ENCODE measurements at regions not wholly inside any gene's neighbourhood (a gene's known extent, or its start where the extent isn't known, plus 50 kb on each side); places are given as distances from the start of the nearest gene placed in this dataset.

- Mint-ChIP-seq H3K9me3 (ENCODE audit: unreplicated experiment) (no peaks in the 10 kb centered on the region), H3K4me3 (ENCODE audit: unreplicated experiment) (no peak overlapping the region), H3K27ac (ENCODE audit: unreplicated experiment) (no peak overlapping the region), H3K27me3 (ENCODE audit: low read depth, unreplicated experiment) (no peaks in the 10 kb centered on the region), H3K36me3 (ENCODE audit: low read depth, unreplicated experiment) (no peaks in the 10 kb centered on the region), H3K4me1 (ENCODE audit: low read depth, unreplicated experiment) (no peaks in the 10 kb centered on the region)
- Histone ChIP-seq H2AFZ (ENCODE audit: low read depth, low read length) (no peak overlapping the region), H3K4me3 (ENCODE audit: insufficient read depth, low read depth, low read length) (no peak overlapping the region), H3K27me3 (ENCODE audit: insufficient read depth, low read length) (no peaks in the 10 kb centered on the region), H3K79me2 (ENCODE audit: insufficient read depth, low read length) (no peaks in the 10 kb centered on the region), H3K27ac (ENCODE audit: low read depth, low read length) (no peak overlapping the region), H3K4me2 (ENCODE audit: low read length) (no peak overlapping the region), H3K9ac (ENCODE audit: low read length) (no peak overlapping the region), H4K20me1 (ENCODE audit: insufficient read depth, low read length) (no peaks in the 10 kb centered on the region), H3K36me3 (ENCODE audit: insufficient read depth, low read length) (no peaks in the 10 kb centered on the region), H3K9me3 (ENCODE audit: insufficient read depth, low read depth, low read length) (no peaks in the 10 kb centered on the region), H3K4me1 (ENCODE audit: insufficient read depth, low read length) (no peaks in the 10 kb centered on the region)
- no peak for FAIRE-seq
- no peak for DNase-seq (ENCODE audit: low read depth)
- no peak for TF ChIP-seq EZH2 (IDR thresholded peaks at IDR 0.05; ENCODE audit: insufficient read depth, low read length)
Measured at GRCh38 chr6:51464956-51465355, 622.5 kb downstream of the PKHD1 start.

GRCh38 chr6:51466427-51466826 lies 621.0 kb downstream of the PKHD1 start:
- no peaks in the 10 kb centered on the region for H3K27me3 Mint-ChIP-seq (ENCODE audit: low read depth, unreplicated experiment)
- no peaks in the 10 kb centered on the region for H3K36me3 Mint-ChIP-seq (ENCODE audit: low read depth, unreplicated experiment)
- H3K9ac ChIP-seq (ENCODE audit: low read length): no peak overlapping the region
- DNase-seq (ENCODE audit: low read depth) (no peak), FAIRE-seq (no peak)
- H3K9me3 Mint-ChIP-seq (ENCODE audit: unreplicated experiment): no peaks in the 10 kb centered on the region
- no peaks in the 10 kb centered on the region for H3K36me3 ChIP-seq (ENCODE audit: insufficient read depth, low read length)
- no peak overlapping the region for H3K4me3 Mint-ChIP-seq (ENCODE audit: unreplicated experiment)
- no peaks in the 10 kb centered on the region for H3K79me2 ChIP-seq (ENCODE audit: insufficient read depth, low read length)
- no peaks in the 10 kb centered on the region for H3K4me1 ChIP-seq (ENCODE audit: insufficient read depth, low read length)
- H3K9me3 ChIP-seq (ENCODE audit: insufficient read depth, low read depth, low read length): no peaks in the 10 kb centered on the region
- H3K27ac Mint-ChIP-seq (ENCODE audit: unreplicated experiment): no peak overlapping the region
- no peaks in the 10 kb centered on the region for H3K4me1 Mint-ChIP-seq (ENCODE audit: low read depth, unreplicated experiment)
- no peaks in the 10 kb centered on the region for H4K20me1 ChIP-seq (ENCODE audit: insufficient read depth, low read length)
- no peak overlapping the region for H2AFZ ChIP-seq (ENCODE audit: low read depth, low read length)
- H3K27me3 ChIP-seq (ENCODE audit: insufficient read depth, low read length): no peaks in the 10 kb centered on the region
- no peak overlapping the region for H3K4me2 ChIP-seq (ENCODE audit: low read length)
- TF ChIP-seq CTCF (IDR thresholded peaks at IDR 0.05; ENCODE audit: insufficient read depth, low read depth, low read length) (no peak), EZH2 (IDR thresholded peaks at IDR 0.05; ENCODE audit: insufficient read depth, low read length) (no peak)
- H3K4me3 ChIP-seq (ENCODE audit: insufficient read depth, low read depth, low read length): no peak overlapping the region
- no peak overlapping the region for H3K27ac ChIP-seq (ENCODE audit: low read depth, low read length)

GRCh38 chr6:51467231-51467952 lies 620.0 kb downstream of the PKHD1 start:
- no peak overlapping the region for H3K4me3 ChIP-seq (ENCODE audit: insufficient read depth, low read depth, low read length)
- no peak for DNase-seq (ENCODE audit: low read depth)
- no peak overlapping the region for H3K9ac ChIP-seq (ENCODE audit: low read length)
- H3K4me3 Mint-ChIP-seq (ENCODE audit: unreplicated experiment): no peak overlapping the region
- no peaks in the 10 kb centered on the region for H3K9me3 ChIP-seq (ENCODE audit: insufficient read depth, low read depth, low read length)
- no peaks in the 10 kb centered on the region for H3K79me2 ChIP-seq (ENCODE audit: insufficient read depth, low read length)
- no peak overlapping the region for H3K4me2 ChIP-seq (ENCODE audit: low read length)
- no peaks in the 10 kb centered on the region for H3K9me3 Mint-ChIP-seq (ENCODE audit: unreplicated experiment)
- no peak overlapping the region for H3K27ac ChIP-seq (ENCODE audit: low read depth, low read length)
- H3K4me1 Mint-ChIP-seq (ENCODE audit: low read depth, unreplicated experiment): no peaks in the 10 kb centered on the region
- no peak overlapping the region for H2AFZ ChIP-seq (ENCODE audit: low read depth, low read length)
- no peaks in the 10 kb centered on the region for H4K20me1 ChIP-seq (ENCODE audit: insufficient read depth, low read length)
- FAIRE-seq: no peak
- no peaks in the 10 kb centered on the region for H3K27me3 ChIP-seq (ENCODE audit: insufficient read depth, low read length)
- no peaks in the 10 kb centered on the region for H3K4me1 ChIP-seq (ENCODE audit: insufficient read depth, low read length)
- no peak overlapping the region for H3K27ac Mint-ChIP-seq (ENCODE audit: unreplicated experiment)
- TF ChIP-seq EZH2 (IDR thresholded peaks at IDR 0.05; ENCODE audit: insufficient read depth, low read length): no peak
- H3K36me3 Mint-ChIP-seq (ENCODE audit: low read depth, unreplicated experiment): no peaks in the 10 kb centered on the region
- no peaks in the 10 kb centered on the region for H3K27me3 Mint-ChIP-seq (ENCODE audit: low read depth, unreplicated experiment)
- H3K36me3 ChIP-seq (ENCODE audit: insufficient read depth, low read length): no peaks in the 10 kb centered on the region
